ENCODE measurements at regions not wholly inside any gene's neighbourhood (a gene's known extent, or its start where the extent isn't known, plus 50 kb on each side); places are given as distances from the start of the nearest gene placed in this dataset.

GRCh38 chr2:64853306-64853705 lies 135.9 kb upstream of the SLC1A4 start:
- DNase-seq (no peak), ATAC-seq (ENCODE audit: insufficient read depth, low FRiP score) (no peak)
- WGBS, 2 donors, result 51 to 80% methylated on average over 5 of the region's 5 CpGs
- Histone ChIP-seq H3K36me3 (ENCODE audit: control insufficient read depth in 4 of 4, insufficient read depth in 4 of 4, low read length in 4 of 4) (no peaks in the 10 kb centered on the region), H3K4me3 (no peak overlapping the region), H3K27ac (ENCODE audit: low read depth in 1 of 2, low read length in 1 of 2) (peak overlapping the region in 1 of 2 donors; percentile 64), H3K4me1 (ENCODE audit: control insufficient read depth in 5 of 5, insufficient read depth in 5 of 5, low read length in 5 of 5) (peaks cover 4 to 15% (median 8%) of the 10 kb centered on the region in 5 donors), H3K9ac (ENCODE audit: insufficient read depth in 1 of 2, low read length in 2 of 2) (no peak overlapping the region), H3K27me3 (ENCODE audit: control insufficient read depth in 3 of 3, insufficient read depth in 3 of 3, low read length in 2 of 3) (no peaks in the 10 kb centered on the region), H3K9me3 (ENCODE audit: control insufficient read depth in 4 of 4, insufficient read depth in 3 of 4, low read length in 3 of 4) (no peaks in the 10 kb centered on the region)
- TF ChIP-seq CTCF (IDR thresholded peaks at IDR 0.05; ENCODE audit: control extremely low read depth, extremely low read depth), result no peak

- DNase-seq (no peak), ATAC-seq (ENCODE audit: insufficient read depth, low FRiP score) (no peak)
- 66 to 67% methylated on average over 1 of the region's 1 CpG for WGBS, 2 donors
- Histone ChIP-seq H3K9ac (ENCODE audit: insufficient read depth in 1 of 2, low read length in 2 of 2) (no peak overlapping the region), H3K36me3 (ENCODE audit: control insufficient read depth in 4 of 4, insufficient read depth in 4 of 4, low read length in 4 of 4) (no peaks in the 10 kb centered on the region), H3K4me3 (no peak overlapping the region), H3K27ac (ENCODE audit: low read depth in 1 of 2, low read length in 1 of 2) (no peak overlapping the region), H3K27me3 (ENCODE audit: control insufficient read depth in 3 of 3, insufficient read depth in 3 of 3, low read length in 2 of 3) (no peaks in the 10 kb centered on the region), H3K9me3 (ENCODE audit: control insufficient read depth in 4 of 4, insufficient read depth in 3 of 4, low read length in 3 of 4) (no peaks in the 10 kb centered on the region), H3K4me1 (ENCODE audit: control insufficient read depth in 5 of 5, insufficient read depth in 5 of 5, low read length in 5 of 5) (peaks cover 10 to 21% (median 12%) of the 10 kb centered on the region in 5 donors)
- no peak for TF ChIP-seq CTCF (IDR thresholded peaks at IDR 0.05; ENCODE audit: control extremely low read depth, extremely low read depth)
Observed at GRCh38 chr2:64853894-64854293, 135.3 kb upstream of the SLC1A4 start.

GRCh38 chr2:64854773-64855237 lies 134.4 kb upstream of the SLC1A4 start:
- Histone ChIP-seq H3K36me3 (ENCODE audit: control insufficient read depth in 4 of 4, insufficient read depth in 4 of 4, low read length in 4 of 4) (no peaks in the 10 kb centered on the region), H3K9ac (ENCODE audit: insufficient read depth in 1 of 2, low read length in 2 of 2) (no peak overlapping the region), H3K4me3 (no peak overlapping the region), H3K9me3 (ENCODE audit: control insufficient read depth in 4 of 4, insufficient read depth in 3 of 4, low read length in 3 of 4) (no peaks in the 10 kb centered on the region), H3K27ac (ENCODE audit: low read depth in 1 of 2, low read length in 1 of 2) (peak overlapping the region in 1 of 2 donors; percentile 42), H3K27me3 (ENCODE audit: control insufficient read depth in 3 of 3, insufficient read depth in 3 of 3, low read length in 2 of 3) (no peaks in the 10 kb centered on the region), H3K4me1 (ENCODE audit: control insufficient read depth in 5 of 5, insufficient read depth in 5 of 5, low read length in 5 of 5) (peaks cover 10 to 29% (median 17%) of the 10 kb centered on the region in 5 donors)
- WGBS, 2 donors, result 71 to 74% methylated on average over 1 of the region's 1 CpG
- TF ChIP-seq CTCF (IDR thresholded peaks at IDR 0.05; ENCODE audit: control extremely low read depth, extremely low read depth), result no peak
- peak in 2 of 3 donors; percentile 17 to 33 for DNase-seq
- no peak for ATAC-seq (ENCODE audit: insufficient read depth, low FRiP score)
